HepG2 (cell line): ENCODE measurements at regions not wholly inside any gene's neighbourhood (a gene's known extent, or its start where the extent isn't known, plus 50 kb on each side); places are given as distances from the start of the nearest gene placed in this dataset.

Source experiments
- ATAC-seq: fragments of 200-7000 bp; cut with Tn5 transposase; 3 replicates; pipeline ENCODE4 v1.9.1; 2020; ENCODE audit warnings: mild to moderate bottlenecking, moderate library complexity
- BruUV-seq: library from RNA; stranded (reverse); fragments of 400-500 nt; replicated peaks from 2 replicates; lab custom pipeline; 2021; lab: Mats Ljungman, UMichigan
- CTCF ChIA-PET: fragments of 300-600 bp; formaldehyde crosslinking; extraction: SDS; loops from one replicate; lab custom pipeline; 2021; ENCODE audit warnings: low total read pairs, inconsistent platforms, low intra/inter-chr PET ratio; lab: Yijun Ruan, JAX
- POLR2A ChIA-PET: fragments of 350-600 bp; sonication (Branson Sonifier 250); formaldehyde crosslinking; loops from one replicate; lab custom pipeline; 2020; ENCODE audit warnings: antibody characterized with exemption, inconsistent platforms; lab: Yijun Ruan, JAX
- DNase-seq: peaks from one replicate; pipeline ENCODE4 v3.0.0-alpha.2; 2015; ENCODE audit warnings: low spot score
- FAIRE-seq: peaks from 3 replicates; lab custom pipeline; 2011; peaks lifted over from hg19 to GRCh38; lab: Jason Lieb, UNC
- H2AFZ ChIP-seq: one replicate; pipeline ENCODE4 v1.6.1; 2011; ENCODE audit warnings: low read length, inconsistent platforms
- H3K27ac ChIP-seq: fragments of 300-600 bp; 3 replicates; pipeline ENCODE4 v1.8.0; 2011; ENCODE audit warnings: mixed run types, mild to moderate bottlenecking, mixed read lengths, low read length, inconsistent platforms; ENCODE audit not compliant: insufficient read depth; ENCODE audit errors: extremely low read length
- H3K27me3 ChIP-seq, 2 experiments: fragments of 200-600 bp in 1 of 2; 2 replicates in 1 of 2; 3 replicates in 1 of 2; pipeline versions ENCODE4 v1.6.0 to v1.8.0; 2011; ENCODE audit warnings: low read length in 2 of 2, mild to moderate bottlenecking in 2 of 2, moderate library complexity in 2 of 2, inconsistent platforms in 1 of 2; ENCODE audit not compliant: insufficient read depth in 2 of 2, control insufficient read depth in 1 of 2
- H3K36me3 ChIP-seq, 2 experiments: fragments of 200-600 bp in 1 of 2; replicated peaks in 1 of 2; 2 replicates in 1 of 2; 3 replicates in 1 of 2; pipeline versions ENCODE4 v1.5.1 to v1.8.0; 2011; ENCODE audit warnings: low read length in 2 of 2, inconsistent platforms in 1 of 2; ENCODE audit not compliant: insufficient read depth in 2 of 2, control insufficient read depth in 1 of 2
- H3K4me1 ChIP-seq: 2 replicates; pipeline ENCODE4 v1.5.1; 2012; ENCODE audit warnings: low read length, inconsistent platforms; ENCODE audit not compliant: insufficient read depth
- H3K4me2 ChIP-seq: 2 replicates; pipeline ENCODE4 v1.6.0; 2011; ENCODE audit warnings: low read depth, low read length, inconsistent platforms
- H3K4me3 ChIP-seq, 3 experiments: fragments of 200-600 bp in 1 of 3; sonication (generic), shearing (Covaris generic) in 1 of 3; replicated peaks in 1 of 3; 2 replicates each; pipeline ENCODE4 v1.5.1; 2011 to 2016; ENCODE audit warnings: low read length in 3 of 3, inconsistent platforms in 2 of 3, low read depth in 2 of 3, mild to moderate bottlenecking in 2 of 3, control low read depth in 1 of 3, mixed read lengths in 1 of 3; ENCODE audit not compliant: insufficient read depth in 1 of 3
- H3K79me2 ChIP-seq: one replicate; pipeline ENCODE4 v1.6.1; 2011; ENCODE audit warnings: low read length, inconsistent platforms; ENCODE audit not compliant: insufficient read depth
- H3K9ac ChIP-seq: 2 replicates; pipeline ENCODE4 v1.6.0; 2011; ENCODE audit warnings: mild to moderate bottlenecking, low read depth, low read length, inconsistent platforms; ENCODE audit not compliant: insufficient read depth
- H3K9me3 ChIP-seq: 2 replicates; pipeline ENCODE4 v1.5.1; 2012; ENCODE audit warnings: mild to moderate bottlenecking, low read length
- H4K20me1 ChIP-seq: 2 replicates; pipeline ENCODE4 v1.6.0; 2011; ENCODE audit warnings: inconsistent platforms, mild to moderate bottlenecking, low read length, moderate library complexity; ENCODE audit not compliant: insufficient read depth
- CEBPB ChIP-seq: IDR thresholded peaks from 2 replicates; pipeline ENCODE4 v1.6.1; 2011; ENCODE audit warnings: low read depth, low read length, improper control_type of control experiment, borderline replicate concordance
- HOXA9 ChIP-seq: sonication (generic); formaldehyde crosslinking; IDR thresholded peaks from 2 replicates; pipeline ENCODE4 v1.8.1; 2022; ENCODE audit warnings: missing genetic modification reagents, mild to moderate bottlenecking, moderate library complexity, borderline replicate concordance
- HOXD1 ChIP-seq: sonication (generic); formaldehyde crosslinking; IDR thresholded peaks from 2 replicates; pipeline ENCODE4 v1.5.0; 2020; ENCODE audit warnings: missing genetic modification reagents
- RCOR2 ChIP-seq: IDR thresholded peaks from 2 replicates; pipeline ENCODE4 v1.6.1; 2016; ENCODE audit warnings: missing biosample characterization, missing genetic modification reagents
- REXO4 ChIP-seq: sonication (generic); formaldehyde crosslinking; IDR thresholded peaks from 2 replicates; pipeline ENCODE4 v1.8.0; 2022; ENCODE audit warnings: missing genetic modification reagents, mild to moderate bottlenecking, borderline replicate concordance
- TAF1 ChIP-seq: sonication (generic); formaldehyde crosslinking; IDR thresholded peaks from 2 replicates; pipeline ENCODE4 v1.4.0; 2020; ENCODE audit warnings: missing genetic modification reagents
- ZFP36L2 ChIP-seq: sonication (generic); formaldehyde crosslinking; IDR thresholded peaks from 2 replicates; pipeline ENCODE4 v1.4.0; 2020; ENCODE audit warnings: missing genetic modification reagents
- ZNF232 ChIP-seq: sonication (generic); formaldehyde crosslinking; IDR thresholded peaks from 2 replicates; pipeline ENCODE4 v1.4.0; 2020; ENCODE audit warnings: missing genetic modification reagents, borderline replicate concordance
- ZNF547 ChIP-seq: sonication (generic); formaldehyde crosslinking; IDR thresholded peaks from 2 replicates; pipeline ENCODE4 v1.5.1; 2020; ENCODE audit warnings: mild to moderate bottlenecking, missing genetic modification reagents
- ZNF614 ChIP-seq: IDR thresholded peaks from 2 replicates; pipeline ENCODE4 v1.6.1; 2018; ENCODE audit warnings: missing biosample characterization, missing genetic modification reagents, inconsistent platforms, borderline replicate concordance
- ZSCAN22 ChIP-seq: sonication (generic); formaldehyde crosslinking; IDR thresholded peaks from 2 replicates; pipeline ENCODE4 v1.4.0; 2020; ENCODE audit warnings: mild to moderate bottlenecking, missing genetic modification reagents
- WGBS: methylation state at CpG from one replicate; pipeline ENCODE4 v1.1.6; 2017; ENCODE audit warnings: low lambda C conversion rate; 5-methylcytosine and 5-hydroxymethylcytosine counted together
- in situ Hi-C: cut with HindIII; loops from 2 replicates; pipeline ENCODE4 v1.10.0; 2017; ENCODE audit warnings: low pct_unique_long_range_greater_than_20kb; ENCODE audit not compliant: extremely low pct_ligation_motif_present
- intact Hi-C: fragments of 100-400 bp; cut with micrococcal nuclease; formaldehyde crosslinking; loops from one replicate; pipeline ENCODE4 v1.10.0; 2022; ENCODE audit not compliant: unreplicated experiment
- TF ChIP-seq, protein P1 (sequence below): sonication (generic); formaldehyde crosslinking; IDR thresholded peaks from 2 replicates; pipeline ENCODE4 v1.4.0; 2020; ENCODE audit warnings: missing genetic modification reagents, borderline replicate concordance

- no peak for TF ChIP-seq REXO4 (CRISPR knock-in tag)
- no peak for TF ChIP-seq ZNF232
- TF ChIP-seq RCOR2 (CRISPR knock-in tag): no peak
- no peak for TF ChIP-seq ZSCAN22 (CRISPR knock-in tag)
These were observed 148.9 kb downstream of the NECTIN1 start (continued) for GRCh38 chr11:119580081-119580480.

DNA sequence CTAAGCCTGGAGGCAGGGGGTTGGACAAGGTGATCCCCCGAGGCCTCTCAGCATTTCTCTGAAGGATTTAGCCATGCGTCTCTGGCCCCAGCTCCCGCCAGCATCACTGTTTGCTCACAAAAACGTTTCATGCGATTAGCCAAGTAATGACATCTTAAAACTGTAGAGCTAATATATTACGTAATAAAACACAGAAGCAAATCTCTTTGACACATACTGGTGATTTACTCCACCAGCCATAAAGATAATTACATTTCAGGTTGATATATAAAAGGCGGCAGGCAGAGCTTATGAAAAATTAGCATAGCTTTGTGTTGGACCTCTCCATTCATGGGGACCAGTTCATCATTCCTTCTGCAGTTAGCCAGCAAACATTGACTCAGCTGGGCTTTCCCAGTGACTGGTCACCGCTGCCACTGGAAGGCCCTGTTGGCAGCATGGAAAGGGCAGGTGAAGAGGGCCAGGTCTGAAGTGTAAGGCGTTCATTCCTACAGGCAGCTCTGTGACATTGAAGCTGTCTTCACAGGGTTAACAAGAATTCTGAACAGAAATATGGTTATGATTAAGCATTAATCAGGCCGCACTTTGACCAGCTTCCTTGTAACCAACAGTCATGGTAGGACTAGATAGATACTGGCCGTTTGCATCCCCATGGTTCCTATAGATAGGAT lies 150.3 kb downstream of the NECTIN1 start:
- H3K9me3 ChIP-seq: no peaks in the 10 kb centered on the region
- no peak overlapping the region for H3K4me3 ChIP-seq
- H3K27ac ChIP-seq: no peak overlapping the region
- intact Hi-C loops (no loop called here), in situ Hi-C loops (no loop called here)
- ChIA-PET CTCF (no interaction called here), POLR2A (no interaction called here)
- H3K79me2 ChIP-seq: no peaks in the 10 kb centered on the region
- 31% methylated on average over 11 of the region's 11 CpGs for WGBS
- no peaks in the 10 kb centered on the region for H3K4me1 ChIP-seq
- no peak overlapping the region for H3K4me2 ChIP-seq
- TF ChIP-seq HOXD1 (CRISPR knock-in tag) (no peak), CEBPB (peak; percentile 28; the same call in 1 of the 2 replicates), ZNF614 (no peak), ZFP36L2 (CRISPR knock-in tag) (no peak), HOXA9 (CRISPR knock-in tag) (no peak), ZNF547 (CRISPR knock-in tag) (no peak), TAF1 (CRISPR knock-in tag) (no peak)
- TF ChIP-seq, protein P1, sequence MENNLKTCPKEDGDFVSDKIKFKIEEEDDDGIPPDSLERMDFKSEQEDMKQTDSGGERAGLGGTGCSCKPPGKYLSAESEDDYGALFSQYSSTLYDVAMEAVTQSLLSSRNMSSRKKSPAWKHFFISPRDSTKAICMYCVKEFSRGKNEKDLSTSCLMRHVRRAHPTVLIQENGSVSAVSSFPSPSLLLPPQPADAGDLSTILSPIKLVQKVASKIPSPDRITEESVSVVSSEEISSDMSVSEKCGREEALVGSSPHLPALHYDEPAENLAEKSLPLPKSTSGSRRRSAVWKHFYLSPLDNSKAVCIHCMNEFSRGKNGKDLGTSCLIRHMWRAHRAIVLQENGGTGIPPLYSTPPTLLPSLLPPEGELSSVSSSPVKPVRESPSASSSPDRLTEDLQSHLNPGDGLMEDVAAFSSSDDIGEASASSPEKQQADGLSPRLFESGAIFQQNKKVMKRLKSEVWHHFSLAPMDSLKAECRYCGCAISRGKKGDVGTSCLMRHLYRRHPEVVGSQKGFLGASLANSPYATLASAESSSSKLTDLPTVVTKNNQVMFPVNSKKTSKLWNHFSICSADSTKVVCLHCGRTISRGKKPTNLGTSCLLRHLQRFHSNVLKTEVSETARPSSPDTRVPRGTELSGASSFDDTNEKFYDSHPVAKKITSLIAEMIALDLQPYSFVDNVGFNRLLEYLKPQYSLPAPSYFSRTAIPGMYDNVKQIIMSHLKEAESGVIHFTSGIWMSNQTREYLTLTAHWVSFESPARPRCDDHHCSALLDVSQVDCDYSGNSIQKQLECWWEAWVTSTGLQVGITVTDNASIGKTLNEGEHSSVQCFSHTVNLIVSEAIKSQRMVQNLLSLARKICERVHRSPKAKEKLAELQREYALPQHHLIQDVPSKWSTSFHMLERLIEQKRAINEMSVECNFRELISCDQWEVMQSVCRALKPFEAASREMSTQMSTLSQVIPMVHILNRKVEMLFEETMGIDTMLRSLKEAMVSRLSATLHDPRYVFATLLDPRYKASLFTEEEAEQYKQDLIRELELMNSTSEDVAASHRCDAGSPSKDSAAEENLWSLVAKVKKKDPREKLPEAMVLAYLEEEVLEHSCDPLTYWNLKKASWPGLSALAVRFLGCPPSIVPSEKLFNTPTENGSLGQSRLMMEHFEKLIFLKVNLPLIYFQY (CRISPR knock-in tag): no peak
- DNase-seq: no peak
- no peaks in the 10 kb centered on the region for H4K20me1 ChIP-seq
- no TSS peak for BruUV-seq
- H3K27me3 ChIP-seq: peaks cover 0 to 27% of the 10 kb centered on the region in 2 experiments; a peak in 2 of 5 replicates
- H3K36me3 ChIP-seq: no peaks in the 10 kb centered on the region
- no peak for FAIRE-seq
- ATAC-seq: no peak
- H2AFZ ChIP-seq: no peak overlapping the region
- no peak overlapping the region for H3K9ac ChIP-seq
